ENCODE measurements at regions not wholly inside any gene's neighbourhood (a gene's known extent, or its start where the extent isn't known, plus 50 kb on each side); places are given as distances from the start of the nearest gene placed in this dataset.

- no peaks in the 10 kb centered on the region for H3K4me1 ChIP-seq (ENCODE audit: control insufficient read depth, insufficient read depth, low read length)
- H3K27ac ChIP-seq (ENCODE audit: low read length): no peak overlapping the region
- no peaks in the 10 kb centered on the region for H3K27me3 ChIP-seq (ENCODE audit: control insufficient read depth, insufficient read depth, low read length)
- no peaks in the 10 kb centered on the region for H3K9me3 ChIP-seq (ENCODE audit: control insufficient read depth, insufficient read depth, low read depth, low read length)
- BruUV-seq (replicated peaks): no TSS peak
- in situ Hi-C loops (cut with HindIII; ENCODE audit: low pct_unique_long_range_greater_than_20kb, low sequenced_read_pairs): no loop called here
- H3K4me3 ChIP-seq (ENCODE audit: low read depth in 2 of 2, low read length in 2 of 2): no peak overlapping the region
- CTCF ChIA-PET: interaction anchor here (0.7 to 1.6 kb wide), 2 partner anchors 11 to 369 kb away, joined by 3 read pairs; no protein-coding TSS in a partner anchor
- ATAC-seq (no peak), DNase-seq (ENCODE audit: low read depth, low spot score) (no peak)
- POLR2A ChIA-PET: interaction anchor here (0.7 kb wide), 1 partner anchor 74 kb away, joined by 4 read pairs; no protein-coding TSS in a partner anchor
- TF ChIP-seq SIN3A (IDR thresholded peaks at IDR 0.05; ENCODE audit: borderline replicate concordance, insufficient read depth, low read depth, low read length): no peak
- no peak for TF ChIP-seq REST (IDR thresholded peaks at IDR 0.05; ENCODE audit: insufficient read depth in 1 of 2, low read depth in 2 of 2, low read length in 1 of 2)
- no peaks in the 10 kb centered on the region for H3K36me3 ChIP-seq (ENCODE audit: control insufficient read depth, insufficient read depth, low read length)
- intact Hi-C loops (cut with micrococcal nuclease; ENCODE audit: unreplicated experiment): no loop called here
Measured at GRCh38 chr2:42848726-42849290, 56.4 kb upstream of the HAAO start.

- H3K4me3 ChIP-seq (ENCODE audit: low read depth in 2 of 2, low read length in 2 of 2): no peak overlapping the region
- ATAC-seq (no peak), DNase-seq (ENCODE audit: low read depth, low spot score) (no peak)
- no TSS peak for BruUV-seq (replicated peaks)
- H3K4me1 ChIP-seq (ENCODE audit: control insufficient read depth, insufficient read depth, low read length): no peaks in the 10 kb centered on the region
- ChIA-PET CTCF (interaction anchor here (0.7 kb wide), 1 partner anchor 369 kb away, joined by 3 read pairs; no protein-coding TSS in a partner anchor), POLR2A (interaction anchor here (0.7 kb wide), 1 partner anchor 75 kb away, joined by 4 read pairs; no protein-coding TSS in a partner anchor)
- intact Hi-C loops (cut with micrococcal nuclease; ENCODE audit: unreplicated experiment): no loop called here
- no peak for TF ChIP-seq SIN3A (IDR thresholded peaks at IDR 0.05; ENCODE audit: borderline replicate concordance, insufficient read depth, low read depth, low read length)
- TF ChIP-seq CTCF (IDR thresholded peaks at IDR 0.05): no peak
- TF ChIP-seq TCF7L2 (IDR thresholded peaks at IDR 0.05; ENCODE audit: low read depth, low read length): no peak
- TF ChIP-seq REST (IDR thresholded peaks at IDR 0.05; ENCODE audit: insufficient read depth in 1 of 2, low read depth in 2 of 2, low read length in 1 of 2): no peak
- no peak for TF ChIP-seq POLR2AphosphoS5 (IDR thresholded peaks at IDR 0.05; ENCODE audit: low read depth, low read length)
- H3K36me3 ChIP-seq (ENCODE audit: control insufficient read depth, insufficient read depth, low read length): no peaks in the 10 kb centered on the region
- no peak overlapping the region for H3K27ac ChIP-seq (ENCODE audit: low read length)
- H3K27me3 ChIP-seq (ENCODE audit: control insufficient read depth, insufficient read depth, low read length): no peaks in the 10 kb centered on the region
- no peaks in the 10 kb centered on the region for H3K9me3 ChIP-seq (ENCODE audit: control insufficient read depth, insufficient read depth, low read depth, low read length)
- in situ Hi-C loops (cut with HindIII; ENCODE audit: low pct_unique_long_range_greater_than_20kb, low sequenced_read_pairs): no loop called here
Measured at GRCh38 chr2:42848265-42848664, 55.9 kb upstream of the HAAO start.

Measured in Panc1 (cell line).